Thyroid gland (tissue), 4 donors: ENCODE measurements at regions not wholly inside any gene's neighbourhood (a gene's known extent, or its start where the extent isn't known, plus 50 kb on each side); places are given as distances from the start of the nearest gene placed in this dataset.

Experiments
- DNase-seq, 2 donors: peaks; one replicate each; pipeline ENCODE4 v3.0.0-alpha.2; 2019
- H3K27ac ChIP-seq, 3 donors: fragments of 200-600 bp; sonication (generic); 1 replicate in 2 of 3; 2 replicates in 1 of 3; pipeline ENCODE4 v1.5.1; 2016 to 2019; ENCODE audit warnings: mild to moderate bottlenecking in 1 of 3, moderate library complexity in 1 of 3
- H3K27me3 ChIP-seq: fragments of 200-600 bp; sonication (generic); one replicate; pipeline ENCODE4 v1.5.1; 2019
- H3K36me3 ChIP-seq, 2 donors: fragments of 200-600 bp; sonication (generic); one replicate each; pipeline ENCODE4 v1.5.1; 2016 to 2019
- H3K4me1 ChIP-seq, 2 donors: fragments of 200-600 bp; sonication (generic); one replicate each; pipeline ENCODE4 v1.5.1; 2017 to 2019
- H3K4me3 ChIP-seq, 3 donors: fragments of 200-600 bp; sonication (generic); replicated peaks in 1 of 3; 1 replicate in 2 of 3; 2 replicates in 1 of 3; pipeline ENCODE4 v1.5.1; 2016; ENCODE audit warnings: mild to moderate bottlenecking in 1 of 3
- H3K9me3 ChIP-seq: fragments of 200-600 bp; sonication (generic); one replicate; pipeline ENCODE4 v1.5.1; 2017
- CTCF ChIP-seq, 6 experiments: fragments of 200-600 bp in 3 of 6; fragments of 450-650 bp in 3 of 6; sonication (generic) in 3 of 6; IDR thresholded peaks; one replicate each; pipeline ENCODE4 v1.5.1; 2016 to 2019; ENCODE audit warnings: antibody characterized with exemption in 6 of 6, mild to moderate bottlenecking in 2 of 6, inconsistent platforms in 1 of 6, moderate library complexity in 1 of 6
- POLR2A ChIP-seq, 2 donors: fragments of 450-650 bp; IDR thresholded peaks; one replicate each; pipeline ENCODE4 v1.6.1; 2017; ENCODE audit warnings: antibody characterized with exemption in 2 of 2, mild to moderate bottlenecking in 2 of 2, moderate library complexity in 1 of 2
- WGBS, 2 donors: methylation state at CpG; one replicate each; pipeline ENCODE4 v1.1.5; 2017; 5-methylcytosine and 5-hydroxymethylcytosine counted together
- intact Hi-C: fragments of 100-400 bp; cut with DNase I; formaldehyde crosslinking; loops from one replicate; pipeline ENCODE4 v1.15.1; 2023

- Histone ChIP-seq H3K9me3 (no peaks in the 10 kb centered on the region), H3K4me1 (no peaks in the 10 kb centered on the region), H3K27me3 (no peaks in the 10 kb centered on the region), H3K27ac (no peak overlapping the region), H3K4me3 (no peak overlapping the region), H3K36me3 (no peaks in the 10 kb centered on the region)
- WGBS, 2 donors, result 88 to 93% methylated on average over 2 of the region's 2 CpGs
- no peak for DNase-seq
- TF ChIP-seq POLR2A (IDR thresholded peaks at IDR 0.05), result no peak
- TF ChIP-seq CTCF (IDR thresholded peaks at IDR 0.05), result no peak
- intact Hi-C loops, result no loop called here
Measured at GRCh38 chr11:128642571-128642970, 51.3 kb upstream of the FLI1 start.

GRCh38 chr11:128643661-128644317 is 50.1 kb upstream of the FLI1 start:
- H3K4me1 ChIP-seq, result no peaks in the 10 kb centered on the region
- H3K27ac ChIP-seq, result no peak overlapping the region
- no peaks in the 10 kb centered on the region for H3K9me3 ChIP-seq
- H3K4me3 ChIP-seq, result no peak overlapping the region
- DNase-seq, result peak; percentile 23 to 50
- intact Hi-C loops, result no loop called here
- no peaks in the 10 kb centered on the region for H3K36me3 ChIP-seq
- TF ChIP-seq CTCF (IDR thresholded peaks at IDR 0.05) (no peak), POLR2A (IDR thresholded peaks at IDR 0.05) (no peak)
- WGBS, 2 donors, result 87 to 88% methylated on average over 12 of the region's 12 CpGs
- H3K27me3 ChIP-seq, result no peaks in the 10 kb centered on the region
